ENCODE measurements at regions not wholly inside any gene's neighbourhood (a gene's known extent, or its start where the extent isn't known, plus 50 kb on each side); places are given as distances from the start of the nearest gene placed in this dataset.

DNA sequence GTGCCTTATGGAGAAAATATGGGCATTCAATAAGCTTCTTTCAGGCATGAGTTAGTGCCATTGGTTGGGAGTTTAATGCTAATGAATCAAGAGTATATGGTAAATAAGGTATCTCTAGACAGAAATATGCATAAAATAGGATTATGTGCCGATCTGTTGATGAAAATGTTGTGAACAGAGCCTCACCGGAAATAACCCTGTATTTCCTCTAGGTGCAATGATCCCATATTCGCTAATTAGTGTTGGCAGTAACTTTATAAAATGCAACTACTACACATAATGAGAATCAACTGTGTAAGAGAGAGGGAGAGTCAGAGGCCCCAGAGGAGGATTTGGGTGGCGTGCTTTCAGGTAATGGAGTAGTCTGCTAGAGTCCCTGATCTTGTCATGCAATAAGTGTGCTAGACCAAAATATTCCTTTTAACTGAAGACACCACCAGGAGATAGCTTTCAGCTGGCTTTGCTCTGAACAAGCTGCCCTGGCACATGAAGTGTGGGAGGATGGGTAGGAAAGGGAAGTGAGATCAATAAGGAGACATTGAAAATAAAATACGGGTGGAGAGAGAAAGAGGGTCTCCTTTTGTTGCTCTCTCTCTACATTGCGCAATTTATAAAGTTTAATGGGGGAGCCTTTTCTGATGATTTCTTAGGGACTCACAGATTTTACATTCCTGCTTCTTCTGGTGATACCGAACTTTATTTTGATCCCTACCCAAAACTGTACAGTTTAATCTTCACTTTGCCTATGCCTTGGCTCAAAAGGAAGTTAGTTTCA is 68.6 kb upstream of the PLXNC1 start:
- H3K4me3 ChIP-seq (ENCODE audit: low read depth, low read length), result no peak overlapping the region
- TF ChIP-seq, protein P1, sequence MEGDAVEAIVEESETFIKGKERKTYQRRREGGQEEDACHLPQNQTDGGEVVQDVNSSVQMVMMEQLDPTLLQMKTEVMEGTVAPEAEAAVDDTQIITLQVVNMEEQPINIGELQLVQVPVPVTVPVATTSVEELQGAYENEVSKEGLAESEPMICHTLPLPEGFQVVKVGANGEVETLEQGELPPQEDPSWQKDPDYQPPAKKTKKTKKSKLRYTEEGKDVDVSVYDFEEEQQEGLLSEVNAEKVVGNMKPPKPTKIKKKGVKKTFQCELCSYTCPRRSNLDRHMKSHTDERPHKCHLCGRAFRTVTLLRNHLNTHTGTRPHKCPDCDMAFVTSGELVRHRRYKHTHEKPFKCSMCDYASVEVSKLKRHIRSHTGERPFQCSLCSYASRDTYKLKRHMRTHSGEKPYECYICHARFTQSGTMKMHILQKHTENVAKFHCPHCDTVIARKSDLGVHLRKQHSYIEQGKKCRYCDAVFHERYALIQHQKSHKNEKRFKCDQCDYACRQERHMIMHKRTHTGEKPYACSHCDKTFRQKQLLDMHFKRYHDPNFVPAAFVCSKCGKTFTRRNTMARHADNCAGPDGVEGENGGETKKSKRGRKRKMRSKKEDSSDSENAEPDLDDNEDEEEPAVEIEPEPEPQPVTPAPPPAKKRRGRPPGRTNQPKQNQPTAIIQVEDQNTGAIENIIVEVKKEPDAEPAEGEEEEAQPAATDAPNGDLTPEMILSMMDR (IDR thresholded peaks at IDR 0.05; ENCODE audit: low read depth, low read length, missing control alignments), result no peak
- no peak for DNase-seq (ENCODE audit: low read depth)

DNA sequence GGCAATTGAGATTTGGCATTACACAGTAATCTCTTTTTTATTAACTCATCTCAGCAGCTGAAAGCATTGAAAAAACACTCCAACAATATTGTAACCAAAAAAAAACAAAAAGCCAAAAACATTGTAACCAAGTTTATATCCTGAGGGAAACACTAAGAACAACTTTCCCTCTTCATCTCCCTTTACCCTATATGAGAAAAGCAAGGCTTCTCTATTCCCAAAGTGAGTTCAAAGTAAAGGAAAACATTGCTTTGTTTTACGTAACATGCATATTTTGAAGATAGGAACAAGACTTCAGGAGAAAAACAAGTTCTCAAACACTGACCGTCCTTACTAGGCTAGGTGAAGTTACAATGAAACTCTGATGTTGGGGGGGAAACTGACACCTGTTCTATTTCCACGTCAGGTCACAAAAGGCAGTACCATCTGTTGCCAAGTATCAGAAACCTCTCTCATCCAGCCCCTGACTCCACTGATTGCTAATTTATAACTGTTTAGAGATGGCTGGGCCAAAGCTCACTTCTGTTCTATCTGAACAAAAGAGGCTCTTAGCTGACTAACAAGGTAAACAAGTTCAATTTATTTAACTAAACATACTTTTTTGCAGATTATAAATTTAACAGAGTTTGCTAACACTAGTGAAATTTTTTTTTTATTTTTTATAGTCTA is 67.9 kb upstream of the PLXNC1 start:
- H3K4me3 ChIP-seq (ENCODE audit: low read depth, low read length), result no peak overlapping the region
- TF ChIP-seq, protein P1 (IDR thresholded peaks at IDR 0.05; ENCODE audit: low read depth, low read length, missing control alignments), result no peak
- no peak for DNase-seq (ENCODE audit: low read depth)

- no peak for DNase-seq (ENCODE audit: low read depth)
- TF ChIP-seq, protein P1 (IDR thresholded peaks at IDR 0.05; ENCODE audit: low read depth, low read length, missing control alignments), result no peak
Measured at GRCh38 chr12:94082690-94083089, 65.7 kb upstream of the PLXNC1 start.

DNA sequence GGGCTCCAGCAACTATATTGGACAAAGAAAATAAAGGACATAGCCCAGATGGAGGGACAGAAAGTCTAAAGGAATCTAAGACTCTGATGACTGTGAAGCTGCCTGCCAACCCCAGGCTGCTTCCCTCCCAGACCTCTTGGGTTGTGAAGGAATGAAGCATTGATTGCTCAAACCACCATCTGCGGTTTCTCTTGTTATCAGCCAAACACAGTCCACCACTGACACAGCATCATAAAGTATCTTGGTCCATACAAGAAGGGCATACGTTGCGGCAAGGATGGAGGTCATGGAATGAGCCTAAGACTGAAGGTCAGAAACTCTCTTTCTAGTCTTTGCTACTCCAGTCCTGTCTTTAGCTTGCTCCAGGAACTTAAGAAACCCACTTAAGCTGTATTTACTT is 58.5 kb upstream of the PLXNC1 start:
- H3K4me3 ChIP-seq (ENCODE audit: low read depth, low read length), result no peak overlapping the region
- TF ChIP-seq, protein P1 (IDR thresholded peaks at IDR 0.05; ENCODE audit: low read depth, low read length, missing control alignments), result no peak
- no peak for DNase-seq (ENCODE audit: low read depth)

More at GRCh38 chr12:94082690-94083089, 65.7 kb upstream of the PLXNC1 start:
- H3K4me3 ChIP-seq (ENCODE audit: low read depth, low read length), result no peak overlapping the region

DNA sequence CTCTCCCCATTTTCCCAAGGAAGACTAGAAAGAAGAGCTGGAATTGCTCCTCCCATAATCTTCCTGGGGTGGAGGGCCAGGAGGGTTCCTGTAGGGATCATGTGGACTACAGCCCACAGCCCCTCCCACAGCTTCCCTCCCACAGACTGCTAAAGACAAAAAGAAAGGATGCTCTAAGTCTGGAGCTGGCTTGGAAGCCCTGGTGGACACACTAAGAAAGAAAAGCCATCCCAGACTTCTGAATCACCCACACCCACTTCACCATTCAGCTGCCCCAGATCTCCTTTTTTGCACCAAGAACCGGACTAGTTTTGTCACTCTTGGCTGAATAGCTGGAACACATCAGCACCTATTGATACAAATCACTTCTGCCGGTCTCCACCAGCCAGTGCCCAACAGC is 56.8 kb upstream of the PLXNC1 start:
- H3K4me3 ChIP-seq (ENCODE audit: low read depth, low read length), result no peak overlapping the region
- TF ChIP-seq, protein P1 (IDR thresholded peaks at IDR 0.05; ENCODE audit: low read depth, low read length, missing control alignments), result no peak
- DNase-seq (ENCODE audit: low read depth), result no peak

DNA sequence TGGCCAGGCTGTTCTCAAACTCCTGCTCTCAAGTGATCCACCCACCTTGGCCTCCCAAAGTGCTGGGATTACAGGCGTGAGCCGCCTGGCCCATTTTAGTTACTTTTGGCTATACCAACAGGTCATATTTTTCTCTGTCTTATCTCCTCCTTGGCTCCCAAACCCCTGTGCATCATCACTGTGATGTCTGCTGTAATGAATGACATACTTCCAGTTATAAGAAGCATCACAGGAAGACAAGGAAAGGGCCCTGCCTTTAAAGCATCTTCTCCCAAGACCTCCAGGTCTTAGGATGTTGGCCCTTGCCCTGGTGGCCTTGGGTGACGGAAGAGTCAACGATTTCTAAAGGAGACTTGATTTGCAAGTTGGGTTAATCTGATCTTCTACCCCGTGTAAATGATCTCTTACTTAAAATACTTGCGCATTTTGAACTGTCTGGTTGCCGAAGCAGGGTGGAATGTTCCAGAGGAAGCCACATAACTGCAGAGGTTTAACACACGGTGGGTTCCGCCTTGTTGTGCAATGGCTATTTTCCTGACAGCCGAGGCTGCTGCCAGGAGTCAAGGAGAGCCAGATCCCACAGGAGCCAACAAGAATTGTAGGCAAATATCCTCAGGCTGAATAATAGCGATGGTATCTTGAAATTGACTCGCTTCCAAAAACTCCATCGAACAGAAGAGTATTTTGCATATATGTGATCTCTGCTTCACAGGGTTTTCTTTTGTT is 55.7 kb upstream of the PLXNC1 start:
- DNase-seq (ENCODE audit: low read depth), result no peak
- no peak overlapping the region for H3K4me3 ChIP-seq (ENCODE audit: low read depth, low read length)
- TF ChIP-seq, protein P1 (IDR thresholded peaks at IDR 0.05; ENCODE audit: low read depth, low read length, missing control alignments), result no peak

Data from GM12864 (cell line).